DMS 273 (cell line): ENCODE measurements at regions not wholly inside any gene's neighbourhood (a gene's known extent, or its start where the extent isn't known, plus 50 kb on each side); places are given as distances from the start of the nearest gene placed in this dataset.
"Not testable (repeated sequence)": the region's sequence is repeated elsewhere in the genome, so short reads cannot be mapped to it uniquely, and the experiment has no call there.

ENCODE experiments used
- DNase-seq: peaks from one replicate; lab custom pipeline; 2025; ENCODE audit not compliant: unreplicated experiment; lab: John Stamatoyannopoulos, UW

DNA sequence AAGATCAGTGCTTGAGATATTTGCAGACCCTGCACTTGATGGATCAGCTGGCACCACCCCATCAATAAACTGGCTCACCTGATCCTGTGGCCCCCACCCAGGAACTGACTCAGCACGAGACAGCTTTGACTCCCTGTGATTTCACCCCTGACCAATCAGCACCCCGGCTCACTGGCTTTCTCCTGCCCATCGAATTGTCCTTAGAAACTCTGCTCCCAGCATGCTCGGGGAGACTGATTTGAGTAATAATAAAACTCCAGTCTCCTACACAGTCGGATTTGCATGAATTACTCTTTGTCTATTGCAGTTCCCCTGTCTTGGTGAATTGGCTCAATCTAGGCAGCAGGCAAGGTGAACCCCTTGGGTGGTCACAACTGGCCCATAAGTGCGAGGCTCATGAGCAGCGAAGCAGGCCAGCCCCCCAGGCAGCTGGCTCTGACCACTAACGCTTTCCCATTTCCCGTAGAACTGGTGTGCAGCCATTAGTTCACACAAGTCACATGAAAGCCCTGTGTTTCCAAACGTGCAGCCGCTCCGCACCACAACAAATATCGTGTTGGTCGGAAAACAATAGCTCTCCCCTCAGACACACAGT, 79.6 kb downstream of the RSPH3 start:
- no peak for DNase-seq

DNA sequence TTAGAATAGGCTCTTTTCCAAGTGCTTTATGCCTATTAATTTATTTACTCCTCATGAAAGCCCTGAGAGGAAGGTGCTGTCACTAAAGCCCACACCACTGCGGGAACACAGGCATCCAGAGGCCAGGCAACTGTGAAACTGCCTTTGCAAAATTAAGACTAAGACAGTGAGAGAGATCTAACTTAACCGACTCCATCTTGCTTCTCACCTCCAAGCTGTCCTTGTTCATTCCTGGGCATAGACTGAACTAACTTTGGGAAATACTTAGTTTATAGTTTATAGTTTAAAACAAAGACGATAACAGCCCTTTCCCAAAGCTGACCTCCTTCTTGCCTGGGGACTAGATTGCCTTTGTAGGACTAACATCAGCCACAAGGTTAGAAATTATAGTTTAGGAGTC, 80.1 kb downstream of the RSPH3 start:
- DNase-seq: no peak

DNA sequence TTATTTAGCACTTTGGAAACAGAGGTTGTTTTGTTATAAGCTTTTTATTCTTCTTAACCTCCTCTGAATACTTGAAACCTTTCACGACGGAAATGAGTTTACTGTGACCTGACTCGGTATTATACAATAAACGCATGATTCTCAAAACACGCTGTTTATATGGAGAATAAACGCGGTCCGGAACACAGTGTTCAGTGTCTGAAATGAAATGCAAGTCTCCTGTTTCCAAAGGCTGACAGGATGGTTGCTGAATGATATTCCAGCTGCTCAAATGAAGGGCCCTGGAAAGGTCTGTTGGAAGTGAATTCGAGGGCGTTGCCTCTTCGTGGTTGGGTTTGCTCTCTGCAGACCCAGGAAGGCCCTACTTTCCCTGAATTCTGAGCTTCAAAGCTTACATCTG, 83.4 kb downstream of the RSPH3 start:
- no peak for DNase-seq

DNA sequence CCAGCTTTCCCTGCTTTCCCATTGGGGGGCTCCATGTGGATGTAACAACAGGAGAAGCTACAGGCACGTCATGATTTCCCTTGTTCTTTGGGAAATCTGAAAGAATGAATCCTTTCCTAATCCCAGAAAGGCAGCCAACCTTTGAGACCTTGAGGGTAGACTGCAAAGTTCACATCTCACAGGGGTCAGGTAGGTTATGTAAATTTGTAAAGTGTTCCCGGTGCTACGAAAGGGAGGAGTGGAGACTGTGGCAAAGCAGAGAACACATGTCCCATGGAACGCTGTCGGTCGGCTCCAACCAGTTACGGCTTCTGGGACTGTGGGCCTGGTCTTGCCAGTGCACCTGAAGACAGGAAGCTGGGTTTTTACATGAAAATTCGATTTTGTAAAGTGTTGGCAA, 85.1 kb downstream of the RSPH3 start:
- DNase-seq: no peak

DNA sequence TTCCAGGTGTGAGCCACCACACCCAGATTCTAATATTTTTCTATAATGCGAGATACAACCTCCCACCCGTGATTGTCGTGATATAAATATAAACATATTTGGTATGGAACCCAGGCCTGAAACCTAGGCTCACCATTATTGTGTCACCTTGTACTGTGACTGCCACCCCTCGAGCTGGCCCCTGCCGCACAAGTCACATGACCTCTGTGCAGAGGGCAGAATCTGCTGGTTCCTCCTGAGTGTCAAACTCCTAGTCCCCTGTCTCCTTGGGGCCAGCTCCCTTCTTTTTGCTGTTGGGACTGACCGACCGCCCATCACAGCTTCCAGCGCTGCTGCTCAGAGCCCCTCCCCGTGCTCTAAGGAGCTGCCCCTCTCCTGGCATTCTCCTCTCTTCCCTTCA, 86.4 kb downstream of the RSPH3 start:
- no peak for DNase-seq

DNA sequence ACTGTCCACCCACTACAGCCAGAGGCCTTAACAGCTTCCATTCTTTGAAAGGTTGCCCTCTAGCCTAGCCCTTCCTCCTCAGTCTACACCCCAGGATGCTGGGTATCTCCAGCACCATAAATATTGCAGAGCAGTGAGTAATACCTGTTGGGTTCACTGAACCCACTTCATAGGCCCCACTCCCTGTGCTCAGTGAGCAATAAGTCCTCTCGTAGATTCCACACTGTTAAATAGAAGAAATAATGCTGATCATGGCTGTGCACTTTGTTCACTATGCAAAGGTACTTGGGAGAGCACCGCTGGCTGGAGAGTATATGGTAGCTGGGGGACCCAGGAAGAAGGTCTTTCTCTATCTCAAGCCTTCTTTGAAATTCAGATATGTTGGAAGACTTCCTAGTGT, 87.3 kb downstream of the RSPH3 start:
- no peak for DNase-seq

DNA sequence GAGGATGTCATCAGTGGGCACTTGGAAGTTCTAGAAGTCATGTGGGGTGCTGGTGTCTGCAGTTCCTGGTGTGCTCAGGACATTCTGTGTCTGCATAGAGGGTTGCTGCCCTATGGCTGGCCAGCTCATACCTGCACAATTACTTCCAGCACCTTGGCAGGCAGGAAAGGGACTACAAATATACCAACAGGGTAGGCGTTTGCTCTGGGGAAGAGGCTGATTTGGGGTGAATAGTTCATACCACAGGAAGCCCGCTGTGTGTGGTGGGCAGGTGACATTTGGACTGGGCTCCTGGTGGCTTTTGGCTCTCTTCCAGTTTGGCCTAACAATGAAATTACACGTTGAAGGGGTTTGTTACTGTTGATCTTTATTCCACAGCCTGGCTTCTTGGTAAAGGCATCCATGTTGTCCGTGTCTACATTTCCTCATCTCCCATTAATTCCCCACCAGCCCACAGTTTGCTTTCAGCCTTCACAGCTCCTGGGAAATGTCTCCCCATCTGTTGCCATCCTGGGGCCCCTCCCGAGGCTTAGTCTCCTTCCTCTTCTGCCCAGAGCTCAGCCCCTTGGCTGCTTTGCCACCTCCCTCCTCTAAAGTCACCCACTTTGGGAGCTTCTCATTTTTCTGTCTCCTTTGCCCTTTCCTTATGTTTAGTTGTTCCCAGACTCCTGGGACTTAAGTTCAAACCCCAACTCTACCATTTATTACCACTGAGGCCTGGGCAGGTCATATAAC, 88.1 kb downstream of the RSPH3 start:
- peak; percentile 48 for DNase-seq

DNA sequence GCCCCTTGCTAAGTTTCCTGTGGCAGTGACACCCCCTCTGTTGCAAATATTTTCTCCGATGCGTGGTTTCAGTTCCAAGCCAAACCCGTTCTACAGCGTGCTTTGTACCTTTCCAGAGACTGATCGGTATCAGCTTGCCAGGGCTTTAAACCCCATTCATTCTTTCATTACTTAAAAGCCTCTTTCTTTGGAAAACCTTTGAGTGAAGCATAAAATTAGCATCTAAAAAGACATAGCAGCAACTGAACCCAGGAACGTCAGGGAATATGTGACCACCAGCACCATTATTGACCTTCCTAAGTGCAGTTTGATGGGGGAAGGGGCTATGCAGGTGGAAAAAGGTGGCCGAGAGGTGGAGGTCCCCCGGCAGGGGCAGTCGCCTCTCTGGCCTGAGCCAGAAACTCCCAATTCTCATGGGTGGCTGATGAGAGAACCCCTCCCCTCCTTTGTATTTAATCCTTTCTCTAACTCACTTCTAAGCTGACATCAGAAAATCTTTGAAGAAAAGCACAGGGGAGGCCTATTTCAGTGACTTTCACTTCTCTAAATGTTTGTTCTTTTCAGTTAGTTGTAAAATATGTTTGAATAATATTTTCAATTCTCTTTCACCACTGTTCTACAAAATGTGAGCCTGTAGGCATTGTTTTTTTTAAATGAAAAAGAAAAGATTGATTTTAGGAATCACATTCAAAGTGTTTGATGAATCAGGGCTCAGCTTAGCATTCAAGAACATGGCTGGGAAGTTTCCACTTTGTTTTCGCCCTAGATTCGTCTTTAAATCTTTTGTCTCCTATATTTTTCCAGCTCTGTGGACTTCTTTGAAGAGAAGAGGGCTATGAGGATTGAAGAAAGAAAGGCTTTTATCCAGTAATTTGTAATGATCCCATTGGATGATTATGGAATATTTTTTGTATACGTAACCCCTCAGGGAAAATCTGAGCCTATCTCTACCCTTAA, 89.2 kb downstream of the RSPH3 start:
- DNase-seq: no peak

DNA sequence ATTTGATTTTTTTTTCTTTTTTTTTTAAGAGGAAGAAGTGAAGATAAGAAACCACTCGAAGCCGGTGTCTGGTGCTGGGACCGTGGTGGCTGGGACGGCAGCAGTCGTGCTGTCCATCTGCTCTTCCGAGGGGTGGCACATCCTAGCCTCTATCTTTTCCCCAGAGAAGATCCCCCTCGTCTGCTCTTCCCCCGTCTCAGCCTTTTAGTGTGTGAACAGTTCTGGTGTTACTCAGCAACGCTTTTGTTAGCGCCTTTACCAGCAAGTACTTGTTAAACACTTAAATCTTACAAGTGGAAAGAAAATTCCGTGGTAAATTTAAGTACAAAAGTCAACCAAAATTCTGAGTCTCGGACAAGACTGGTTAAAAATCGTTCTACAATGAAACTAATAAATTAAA, 90.1 kb downstream of the RSPH3 start:
- DNase-seq: no peak

DNA sequence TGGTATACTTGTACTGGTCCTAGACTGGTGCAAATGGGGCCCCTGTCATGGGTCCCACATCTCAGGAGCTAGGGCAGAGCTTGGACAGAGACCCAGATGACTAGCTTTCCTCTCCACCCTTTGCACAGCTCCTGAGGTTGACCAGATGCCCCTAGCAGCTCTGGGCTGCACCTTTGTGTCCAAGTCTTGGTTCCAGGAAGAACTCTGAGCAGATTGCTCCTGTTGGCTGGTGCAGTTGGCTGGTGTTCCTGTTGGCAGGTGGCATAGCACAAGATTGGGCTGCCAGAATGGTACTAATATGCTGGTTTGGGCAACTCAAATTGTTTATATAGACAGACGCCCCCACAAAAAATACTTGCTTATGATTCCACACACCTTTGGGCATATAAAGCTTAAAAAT, 89.4 kb upstream of the EZR start:
- peak; percentile 45 for DNase-seq

DNA sequence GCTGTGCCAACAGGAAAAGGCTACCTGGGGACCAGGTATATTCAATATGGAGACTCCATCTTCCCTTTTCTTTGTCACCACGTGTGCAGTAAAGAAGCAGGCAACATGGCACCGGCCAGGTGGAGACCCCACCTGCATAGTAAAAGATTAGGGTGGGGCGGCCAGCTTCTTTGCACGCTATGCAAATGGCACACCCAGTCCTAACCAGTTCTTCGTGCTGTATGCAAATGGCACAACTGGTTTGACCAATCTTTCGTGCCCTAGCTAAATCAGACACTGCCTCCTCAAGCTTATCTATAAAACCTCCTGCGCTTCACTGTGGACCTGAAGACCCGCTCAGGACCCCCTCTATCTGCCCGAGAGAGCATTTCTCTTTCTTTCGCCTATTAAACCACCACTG, 88.8 kb upstream of the EZR start:
- no peak for DNase-seq

DNA sequence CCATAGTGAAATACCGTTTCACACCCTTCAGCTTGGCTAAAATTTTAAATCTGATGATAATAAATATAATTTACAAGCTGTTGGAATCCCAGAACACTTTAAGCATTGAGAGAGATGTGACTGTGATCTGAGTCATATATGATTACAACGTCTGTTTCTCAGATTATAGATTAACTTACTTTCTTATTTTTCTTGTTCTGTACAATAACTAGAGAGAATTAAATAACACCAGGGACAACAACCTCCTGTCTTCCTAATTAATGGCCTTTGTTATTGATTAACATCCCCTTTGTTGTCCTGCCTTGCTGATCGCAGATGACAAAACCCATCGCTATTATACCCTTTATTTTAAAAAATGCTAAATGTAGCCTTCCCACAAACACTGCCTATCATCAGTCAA, 87.8 kb upstream of the EZR start:
- no peak for DNase-seq

DNA sequence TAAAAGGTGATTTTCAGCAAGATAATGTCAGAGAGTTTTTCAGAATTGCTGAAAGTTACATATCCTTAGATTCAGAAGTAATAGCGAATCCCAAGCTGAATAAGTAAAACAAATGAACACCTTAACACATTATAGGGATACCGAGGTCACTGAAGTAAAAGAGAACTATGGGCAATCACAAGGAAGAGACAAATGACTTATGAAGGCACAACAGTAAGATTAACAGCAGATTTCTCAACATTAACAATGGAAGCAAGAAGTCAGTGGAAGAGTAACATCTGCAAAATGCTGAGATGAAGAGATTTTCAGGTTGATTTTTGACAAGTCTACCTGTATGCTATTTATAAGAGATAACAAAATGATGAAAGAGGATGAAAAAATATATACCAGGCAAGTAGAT, 86.1 kb upstream of the EZR start:
- no peak for DNase-seq

DNA sequence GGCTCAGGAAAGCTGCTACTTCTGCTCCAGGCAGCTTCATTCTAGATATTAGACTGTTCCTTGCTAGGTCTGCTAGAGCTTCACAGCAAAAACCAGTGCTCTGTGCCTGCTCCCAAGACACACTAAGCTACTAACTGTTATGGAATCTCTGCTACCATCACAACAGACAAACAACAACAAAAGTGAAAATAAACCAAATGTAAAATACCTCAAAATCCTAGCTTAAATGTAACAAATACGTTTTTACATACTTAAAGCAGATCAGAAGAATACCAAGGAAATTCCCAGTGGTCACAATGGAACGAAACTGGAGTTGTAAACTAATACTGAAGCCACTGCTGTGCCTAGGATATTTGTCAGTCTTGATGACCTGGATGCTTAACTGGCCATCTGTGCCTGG, 84.6 kb upstream of the EZR start:
- DNase-seq: no peak

DNA sequence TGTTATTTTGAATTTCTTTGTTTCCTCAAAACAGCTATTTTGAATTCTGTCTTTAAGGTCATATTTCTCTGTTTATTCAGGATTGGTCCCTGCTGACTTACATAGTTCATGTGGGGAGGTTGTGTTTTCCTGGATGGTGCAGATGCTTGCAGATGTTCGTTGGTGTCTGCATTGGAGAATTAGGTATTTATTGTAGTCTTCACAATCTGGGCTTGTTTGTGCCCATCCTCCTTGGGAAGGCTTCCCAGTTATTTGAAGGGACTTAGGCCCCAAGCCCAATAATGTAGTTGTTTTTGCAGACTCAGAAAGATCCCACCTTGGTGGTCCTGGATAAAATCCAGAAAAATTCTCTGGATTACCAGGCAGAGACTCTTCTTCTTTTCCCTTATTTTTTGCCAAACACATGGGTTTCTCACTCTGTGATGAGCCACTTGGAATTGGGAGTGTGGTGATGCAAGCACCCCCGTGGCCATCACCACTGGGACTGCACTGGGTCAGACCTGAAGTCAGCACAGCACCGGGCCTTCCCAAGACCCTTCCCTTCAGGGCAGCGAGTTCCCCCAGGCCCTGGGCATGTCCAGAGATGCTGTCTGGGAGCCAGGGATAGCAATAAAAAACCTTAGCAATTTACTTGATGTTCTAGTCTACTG, 81.6 kb upstream of the EZR start:
- no peak for DNase-seq

DNA sequence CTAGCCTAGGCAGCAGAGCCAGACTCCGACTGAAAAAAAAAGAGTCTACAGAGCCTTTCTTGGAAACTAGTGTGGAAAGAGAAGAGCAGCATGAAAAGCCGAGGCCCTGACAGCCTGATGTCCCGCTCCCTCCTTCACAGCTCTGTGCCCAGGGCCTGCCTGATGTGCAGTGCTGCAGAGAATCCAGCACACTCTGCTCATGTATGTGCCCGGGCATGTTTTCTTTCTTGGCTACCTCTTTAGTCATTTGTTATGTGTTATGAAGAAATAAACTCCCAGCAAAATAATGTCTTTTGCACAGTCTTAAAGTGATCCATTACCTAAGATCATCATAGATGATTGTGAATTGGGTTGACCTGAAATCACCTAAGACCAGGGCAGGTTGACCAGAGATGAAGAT, 78.1 kb upstream of the EZR start:
- DNase-seq: peak; percentile 12

DNA sequence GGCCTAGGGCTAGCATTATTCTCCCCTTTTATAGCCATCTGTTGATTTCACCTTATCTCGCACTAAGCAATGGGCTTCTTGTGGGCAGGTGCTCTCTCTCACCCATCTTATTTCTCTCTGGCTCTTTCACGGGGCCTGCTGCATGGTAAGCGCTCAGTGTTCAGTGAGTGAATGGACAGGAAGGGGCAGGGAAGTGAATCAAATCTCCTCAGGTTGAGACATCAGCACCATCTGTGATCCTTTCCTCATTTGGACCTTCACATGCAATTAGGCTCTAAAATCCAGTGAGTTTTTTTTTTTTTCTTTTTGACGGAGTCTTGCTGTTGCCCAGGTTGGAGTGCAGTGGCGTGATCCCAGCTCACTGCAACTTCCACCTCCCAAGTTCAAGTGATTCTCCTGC, 76.5 kb upstream of the EZR start:
- DNase-seq: no peak

DNA sequence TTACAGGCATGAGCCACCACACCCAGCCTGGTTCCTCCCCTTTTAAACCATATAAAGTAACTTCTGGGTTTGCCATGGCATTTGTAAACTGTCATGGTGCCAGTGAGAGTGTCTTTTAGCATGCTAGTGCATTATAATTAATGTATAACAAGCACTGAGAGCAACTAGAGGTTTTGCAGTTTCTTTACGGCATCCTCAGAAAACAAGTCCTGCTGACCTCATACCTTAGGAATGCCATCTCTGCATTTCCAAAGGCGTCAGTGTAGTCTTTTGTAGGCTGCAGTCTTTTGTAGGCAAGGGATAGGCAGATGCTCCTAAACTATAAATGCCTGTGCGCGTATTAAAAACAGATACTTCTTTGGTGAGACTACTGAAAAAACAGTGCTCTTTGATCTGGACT, 75.0 kb upstream of the EZR start:
- DNase-seq: no peak

DNA sequence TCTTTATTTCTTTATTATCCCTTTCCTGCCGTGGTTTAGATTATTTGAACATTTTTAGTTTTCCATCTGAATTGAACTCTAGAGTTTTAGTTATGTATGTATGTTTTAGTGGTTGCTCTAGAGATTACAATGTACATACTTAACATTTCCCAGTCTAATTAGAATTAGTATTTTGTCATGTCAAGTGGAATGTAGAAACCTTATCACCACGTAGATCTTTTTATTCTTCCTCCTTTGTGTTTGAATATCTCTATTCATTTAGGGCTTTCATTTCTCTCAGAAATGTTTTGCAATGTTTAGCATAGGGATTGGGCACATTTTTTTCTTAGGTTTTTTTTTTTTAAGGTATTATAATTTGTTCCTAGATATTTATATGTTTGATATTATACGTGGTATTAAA, 73.1 kb upstream of the EZR start:
- no peak for DNase-seq

DNA sequence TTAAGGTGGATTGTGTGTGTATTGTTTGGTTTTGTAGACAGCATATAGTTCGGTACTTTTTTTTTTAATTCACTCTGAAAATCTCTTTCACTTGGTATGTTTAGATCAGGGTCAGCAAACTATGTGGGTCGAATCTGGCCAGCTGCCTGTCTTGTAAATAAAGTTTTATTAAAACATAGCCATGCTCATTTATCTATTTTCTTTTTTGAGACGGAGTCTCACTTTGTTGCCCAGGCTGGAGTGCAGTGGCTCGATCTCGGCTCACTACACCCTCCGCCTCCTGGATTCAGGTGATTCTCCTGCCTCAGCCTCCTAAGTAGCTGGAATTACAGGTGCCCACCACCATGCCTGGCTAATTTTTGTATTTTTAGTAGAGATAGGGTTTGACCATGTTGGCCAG, 72.4 kb upstream of the EZR start:
- DNase-seq: not testable (repeated sequence)

DNA sequence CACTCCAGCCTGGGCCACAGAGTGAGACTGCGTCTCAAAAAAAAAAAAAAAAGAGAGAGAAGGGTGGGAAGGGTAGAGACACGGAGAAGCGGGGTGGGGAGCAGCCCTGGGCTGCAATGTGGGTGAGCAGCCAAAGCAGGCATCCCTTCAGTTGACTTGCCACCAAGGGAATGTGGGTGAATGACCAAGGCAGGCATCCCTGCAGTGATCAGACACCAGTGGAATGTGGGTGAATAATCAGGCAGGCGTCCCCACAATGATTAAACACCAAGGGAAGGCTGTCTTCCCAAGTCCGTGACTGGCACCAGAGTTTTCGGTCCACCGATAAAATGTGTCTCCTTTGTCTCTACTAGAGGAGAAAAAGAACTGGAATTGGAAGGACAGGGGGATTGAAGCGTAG, 69.0 kb upstream of the EZR start:
- not testable (repeated sequence) for DNase-seq
